ENCODE measurements at regions not wholly inside any gene's neighbourhood (a gene's known extent, or its start where the extent isn't known, plus 50 kb on each side); places are given as distances from the start of the nearest gene placed in this dataset.

DNA sequence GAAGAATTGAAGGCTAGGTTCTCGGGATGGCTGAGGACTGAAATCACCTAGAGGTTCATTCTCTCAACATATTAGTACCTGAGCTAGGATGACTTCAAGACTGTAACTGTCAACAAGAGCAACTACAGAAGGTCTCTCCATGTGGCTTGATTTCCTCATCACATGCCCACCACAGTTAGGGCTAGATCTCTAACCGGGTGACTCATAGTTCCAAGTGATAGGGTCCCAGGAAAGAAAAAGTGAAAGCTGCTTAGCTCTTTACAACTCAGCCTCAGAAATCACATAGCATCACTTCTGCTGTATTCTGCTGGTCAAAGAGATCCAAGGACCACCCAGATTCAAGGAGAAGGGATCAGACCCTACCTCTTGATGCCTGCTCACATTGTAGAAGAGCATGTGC is 165.4 kb upstream of the AGTR1 start:
- dilution Hi-C loops (cut with MboI; ENCODE audit: extremely low pct_ligation_motif_present, low sequenced_read_pairs), result no loop called here
- TF ChIP-seq EZH2 (IDR thresholded peaks at IDR 0.05; ENCODE audit: low read length), result no peak
- TF ChIP-seq, protein P1, sequence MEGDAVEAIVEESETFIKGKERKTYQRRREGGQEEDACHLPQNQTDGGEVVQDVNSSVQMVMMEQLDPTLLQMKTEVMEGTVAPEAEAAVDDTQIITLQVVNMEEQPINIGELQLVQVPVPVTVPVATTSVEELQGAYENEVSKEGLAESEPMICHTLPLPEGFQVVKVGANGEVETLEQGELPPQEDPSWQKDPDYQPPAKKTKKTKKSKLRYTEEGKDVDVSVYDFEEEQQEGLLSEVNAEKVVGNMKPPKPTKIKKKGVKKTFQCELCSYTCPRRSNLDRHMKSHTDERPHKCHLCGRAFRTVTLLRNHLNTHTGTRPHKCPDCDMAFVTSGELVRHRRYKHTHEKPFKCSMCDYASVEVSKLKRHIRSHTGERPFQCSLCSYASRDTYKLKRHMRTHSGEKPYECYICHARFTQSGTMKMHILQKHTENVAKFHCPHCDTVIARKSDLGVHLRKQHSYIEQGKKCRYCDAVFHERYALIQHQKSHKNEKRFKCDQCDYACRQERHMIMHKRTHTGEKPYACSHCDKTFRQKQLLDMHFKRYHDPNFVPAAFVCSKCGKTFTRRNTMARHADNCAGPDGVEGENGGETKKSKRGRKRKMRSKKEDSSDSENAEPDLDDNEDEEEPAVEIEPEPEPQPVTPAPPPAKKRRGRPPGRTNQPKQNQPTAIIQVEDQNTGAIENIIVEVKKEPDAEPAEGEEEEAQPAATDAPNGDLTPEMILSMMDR (optimal IDR thresholded peaks at IDR 0.05 in 1 of 3, IDR thresholded peaks at IDR 0.05 in 1 of 3, conservative IDR thresholded peaks at IDR 0.05 in 1 of 3; ENCODE audit: extremely low read depth in 1 of 3, insufficient read depth in 2 of 3, low read length in 3 of 3), result no peak
- no peak overlapping the region for H3K27ac ChIP-seq (ENCODE audit: control insufficient read depth, insufficient read depth, low read length)
- no peaks in the 10 kb centered on the region for H3K27me3 ChIP-seq (ENCODE audit: control insufficient read depth, extremely low read depth, insufficient read depth, low read length)
- H2AFZ ChIP-seq (ENCODE audit: control insufficient read depth, low read length), result no peak overlapping the region
- H3K9me3 ChIP-seq (ENCODE audit: control insufficient read depth, low read depth, low read length), result no peaks in the 10 kb centered on the region
- H3K4me2 ChIP-seq (ENCODE audit: control insufficient read depth, extremely low read depth, insufficient read depth, low read depth, low read length), result no peak overlapping the region
- no peak overlapping the region for H3K4me3 ChIP-seq (ENCODE audit: control insufficient read depth in 2 of 3, extremely low read depth in 1 of 3, insufficient read depth in 2 of 3, low read depth in 1 of 3, low read length in 3 of 3)
- no peaks in the 10 kb centered on the region for H3K4me1 ChIP-seq (ENCODE audit: control insufficient read depth, extremely low read depth, insufficient read depth, low read length)
- H3K9me1 ChIP-seq (ENCODE audit: control insufficient read depth, extremely low read depth, insufficient read depth, low read length), result no peaks in the 10 kb centered on the region
- DNase-seq (ENCODE audit: low read depth, low spot score) (no peak), FAIRE-seq (no peak)
- no peaks in the 10 kb centered on the region for H3K36me3 ChIP-seq (ENCODE audit: control insufficient read depth in 2 of 2, extremely low read depth in 1 of 2, insufficient read depth in 2 of 2, low read length in 2 of 2)
- no peak overlapping the region for H3K9ac ChIP-seq (ENCODE audit: control insufficient read depth, extremely low read depth, insufficient read depth, low read length)
- no peaks in the 10 kb centered on the region for H3K79me2 ChIP-seq (ENCODE audit: control insufficient read depth, insufficient read depth, low read length)
- no peaks in the 10 kb centered on the region for H4K20me1 ChIP-seq (ENCODE audit: control insufficient read depth, extremely low read depth, insufficient read depth, low read length)

DNA sequence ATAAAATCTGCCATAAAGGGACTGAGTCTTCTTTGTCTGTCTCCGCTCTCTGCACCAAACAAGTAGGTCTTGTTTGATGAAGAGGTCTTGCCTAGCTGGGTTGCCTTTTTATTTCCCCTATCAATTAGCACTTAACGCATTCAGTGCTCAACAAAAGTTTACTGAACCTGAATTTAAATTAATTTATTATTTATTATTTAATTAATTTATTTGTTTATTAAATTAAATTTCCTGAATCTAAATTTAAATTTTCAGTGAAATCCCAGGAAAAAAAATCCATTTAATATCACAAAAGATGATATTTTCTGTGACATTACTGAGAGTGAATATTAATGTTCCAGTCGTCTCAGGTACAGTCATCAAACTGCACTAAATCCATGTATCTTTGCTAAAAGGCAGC is 164.9 kb upstream of the AGTR1 start:
- Histone ChIP-seq H3K4me2 (ENCODE audit: control insufficient read depth, extremely low read depth, insufficient read depth, low read depth, low read length) (no peak overlapping the region), H3K27me3 (ENCODE audit: control insufficient read depth, extremely low read depth, insufficient read depth, low read length) (no peaks in the 10 kb centered on the region), H3K9me1 (ENCODE audit: control insufficient read depth, extremely low read depth, insufficient read depth, low read length) (no peaks in the 10 kb centered on the region), H4K20me1 (ENCODE audit: control insufficient read depth, extremely low read depth, insufficient read depth, low read length) (no peaks in the 10 kb centered on the region), H3K4me1 (ENCODE audit: control insufficient read depth, extremely low read depth, insufficient read depth, low read length) (no peaks in the 10 kb centered on the region), H3K4me3 (ENCODE audit: control insufficient read depth in 2 of 3, extremely low read depth in 1 of 3, insufficient read depth in 2 of 3, low read depth in 1 of 3, low read length in 3 of 3) (no peak overlapping the region), H3K79me2 (ENCODE audit: control insufficient read depth, insufficient read depth, low read length) (no peaks in the 10 kb centered on the region), H3K36me3 (ENCODE audit: control insufficient read depth in 2 of 2, extremely low read depth in 1 of 2, insufficient read depth in 2 of 2, low read length in 2 of 2) (no peaks in the 10 kb centered on the region), H2AFZ (ENCODE audit: control insufficient read depth, low read length) (no peak overlapping the region), H3K27ac (ENCODE audit: control insufficient read depth, insufficient read depth, low read length) (no peak overlapping the region), H3K9ac (ENCODE audit: control insufficient read depth, extremely low read depth, insufficient read depth, low read length) (no peak overlapping the region), H3K9me3 (ENCODE audit: control insufficient read depth, low read depth, low read length) (no peaks in the 10 kb centered on the region)
- TF ChIP-seq, protein P1 (optimal IDR thresholded peaks at IDR 0.05 in 1 of 3, IDR thresholded peaks at IDR 0.05 in 1 of 3, conservative IDR thresholded peaks at IDR 0.05 in 1 of 3; ENCODE audit: extremely low read depth in 1 of 3, insufficient read depth in 2 of 3, low read length in 3 of 3), result no peak
- TF ChIP-seq EZH2 (IDR thresholded peaks at IDR 0.05; ENCODE audit: low read length), result no peak
- dilution Hi-C loops (cut with MboI; ENCODE audit: extremely low pct_ligation_motif_present, low sequenced_read_pairs), result no loop called here
- DNase-seq (ENCODE audit: low read depth, low spot score), result no peak
- no peak for FAIRE-seq

All from keratinocyte (primary cell).